Lower lobe of right lung (tissue), 2 donors: ENCODE measurements at regions not wholly inside any gene's neighbourhood (a gene's known extent, or its start where the extent isn't known, plus 50 kb on each side); places are given as distances from the start of the nearest gene placed in this dataset.
A peak's percentile ranks its signal among the peaks of the same experiment; 100 is the strongest.
"Not testable (repeated sequence)": the region's sequence is repeated elsewhere in the genome, so short reads cannot be mapped to it uniquely, and the experiment has no call there.

Experiments
- ATAC-seq, 2 donors: fragments of 200-7000 bp; cut with Tn5 transposase; one replicate each; pipeline ENCODE4 v1.9.1; 2020 to 2022; ENCODE audit warnings: mild to moderate bottlenecking in 2 of 2, moderate library complexity in 2 of 2
- DNase-seq: peaks from one replicate; pipeline ENCODE4 v3.0.0-alpha.2; 2020
- H3K27ac ChIP-seq: fragments of 200-600 bp; one replicate; pipeline ENCODE4 v1.8.0; 2022
- H3K27me3 ChIP-seq: fragments of 200-600 bp; one replicate; pipeline ENCODE4 v1.8.0; 2022; ENCODE audit warnings: low read depth
- H3K36me3 ChIP-seq: fragments of 200-600 bp; one replicate; pipeline ENCODE4 v1.8.0; 2022; ENCODE audit warnings: mild to moderate bottlenecking
- H3K4me1 ChIP-seq: fragments of 200-600 bp; one replicate; pipeline ENCODE4 v1.8.0; 2022
- H3K4me3 ChIP-seq: fragments of 200-600 bp; one replicate; pipeline ENCODE4 v1.8.0; 2022; ENCODE audit warnings: mild to moderate bottlenecking
- H3K9me3 ChIP-seq: fragments of 200-600 bp; one replicate; pipeline ENCODE4 v1.8.0; 2022
- CTCF ChIP-seq: fragments of 200-600 bp; IDR thresholded peaks from one replicate; pipeline ENCODE4 v1.8.0; 2022; ENCODE audit warnings: antibody characterized with exemption, mild to moderate bottlenecking
- intact Hi-C: fragments of 100-400 bp; cut with DNase I; formaldehyde crosslinking; loops from one replicate; pipeline ENCODE4 v1.11.0; 2022
- donor health status: DM: no; HTN: yes; CAD: no; lungs with severe emphysema.

- Histone ChIP-seq H3K4me1 (peaks cover 8% of the 10 kb centered on the region), H3K4me3 (no peak overlapping the region), H3K36me3 (no peaks in the 10 kb centered on the region), H3K9me3 (no peaks in the 10 kb centered on the region), H3K27ac (no peak overlapping the region), H3K27me3 (peaks cover 3% of the 10 kb centered on the region)
- intact Hi-C loops: no loop called here
- no peak for TF ChIP-seq CTCF
- DNase-seq (no peak), ATAC-seq (no peak)
These were observed 111.9 kb upstream of the PRMT8 start for GRCh38 chr12:3379079-3379478.

DNA sequence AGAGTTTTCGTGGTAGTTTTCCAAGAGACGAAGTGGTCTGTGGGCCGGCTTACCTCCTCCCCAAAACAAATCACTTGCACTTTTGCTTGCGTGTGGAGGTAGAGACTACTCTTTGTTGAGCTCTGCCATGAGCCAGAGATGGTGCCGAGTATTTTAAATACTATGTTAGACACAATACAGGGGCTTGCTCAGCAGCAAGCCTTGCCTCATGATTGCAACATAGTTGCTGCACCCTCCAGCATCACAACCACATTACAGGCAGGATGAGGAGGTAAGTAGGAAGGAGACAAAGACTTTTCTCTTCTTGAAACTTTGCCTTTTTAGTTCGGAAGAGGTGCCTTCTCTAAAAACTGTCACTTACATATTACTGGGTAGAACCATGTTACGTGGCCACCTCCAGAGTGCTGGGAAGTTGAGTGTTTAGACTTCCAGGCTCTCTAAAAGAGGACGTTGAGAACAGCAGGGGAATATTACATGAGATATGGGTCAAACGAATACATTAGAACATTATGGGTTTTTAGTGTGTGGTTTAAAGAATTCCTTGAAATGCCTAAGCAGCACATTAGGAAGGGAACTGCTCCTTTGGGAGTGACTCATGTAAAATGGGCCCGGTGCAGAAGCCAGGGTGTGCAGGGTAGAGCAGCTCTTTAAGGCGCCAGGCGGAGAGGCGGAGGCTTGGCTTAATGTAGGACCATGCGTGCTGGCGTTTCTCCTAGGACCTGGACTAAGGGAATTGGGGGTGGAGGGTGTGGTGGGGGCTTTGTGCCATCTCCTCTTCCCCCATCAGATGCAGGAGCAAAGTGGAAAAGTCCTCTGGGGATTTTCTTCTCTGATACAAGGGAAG is 110.6 kb upstream of the PRMT8 start:
- TF ChIP-seq CTCF: no peak
- Histone ChIP-seq H3K36me3 (no peaks in the 10 kb centered on the region), H3K4me3 (no peak overlapping the region), H3K27ac (no peak overlapping the region), H3K9me3 (no peaks in the 10 kb centered on the region), H3K4me1 (peaks cover 8% of the 10 kb centered on the region), H3K27me3 (peaks cover 3% of the 10 kb centered on the region)
- intact Hi-C loops: no loop called here
- ATAC-seq (peak in 1 of 2 donors; percentile 47), DNase-seq (no peak)

- no peak for TF ChIP-seq CTCF
- Histone ChIP-seq H3K27ac (no peak overlapping the region), H3K9me3 (no peaks in the 10 kb centered on the region), H3K27me3 (peaks cover 3% of the 10 kb centered on the region), H3K36me3 (no peaks in the 10 kb centered on the region), H3K4me1 (peaks cover 8% of the 10 kb centered on the region), H3K4me3 (no peak overlapping the region)
- intact Hi-C loops: no loop called here
- DNase-seq (no peak), ATAC-seq (peak in 1 of 2 donors; percentile 58)
These were observed 109.7 kb upstream of the PRMT8 start for GRCh38 chr12:3381059-3382047.

DNA sequence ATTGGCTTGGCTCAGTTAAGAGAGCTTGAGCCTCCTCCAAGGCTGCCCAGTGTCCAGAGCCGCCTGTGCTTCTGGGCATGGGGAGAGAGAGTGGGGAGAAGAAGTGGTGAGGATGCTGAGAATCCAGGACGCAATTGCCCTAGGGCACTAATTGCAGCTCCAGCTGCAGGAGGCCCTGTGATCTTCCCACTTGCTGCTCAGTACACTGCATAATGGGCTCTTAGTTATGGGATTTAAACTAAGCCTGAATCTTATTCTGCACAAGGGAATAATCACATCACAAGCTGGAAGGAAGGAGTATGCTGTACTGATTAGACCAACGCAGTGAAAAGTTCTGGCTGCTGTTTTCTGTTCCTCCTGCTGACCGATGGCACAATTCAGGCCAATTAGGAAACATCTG is 101.0 kb upstream of the PRMT8 start:
- intact Hi-C loops: no loop called here
- H3K9me3 ChIP-seq: no peaks in the 10 kb centered on the region
- ATAC-seq (no peak), DNase-seq (no peak)
- no peaks in the 10 kb centered on the region for H3K4me1 ChIP-seq
- no peak overlapping the region for H3K4me3 ChIP-seq
- H3K36me3 ChIP-seq: no peaks in the 10 kb centered on the region
- H3K27ac ChIP-seq: no peak overlapping the region
- TF ChIP-seq CTCF: no peak
- no peaks in the 10 kb centered on the region for H3K27me3 ChIP-seq

GRCh38 chr12:3397596-3397995 is 93.4 kb upstream of the PRMT8 start:
- H3K9me3 ChIP-seq, intact Hi-C loops, H3K36me3 ChIP-seq, H3K4me3 ChIP-seq, H3K4me1 ChIP-seq, H3K27me3 ChIP-seq, DNase-seq, ATAC-seq, H3K27ac ChIP-seq: not testable (repeated sequence)
